NCI-H510A treated with DMSO at 0.1 percent for 48 hours (cell line): ENCODE measurements at regions not wholly inside any gene's neighbourhood (a gene's known extent, or its start where the extent isn't known, plus 50 kb on each side); places are given as distances from the start of the nearest gene placed in this dataset.

Experiments
- DNase-seq: peaks from one replicate; lab custom pipeline; 2025; lab: John Stamatoyannopoulos, UW

- DNase-seq = no peak
Observed at GRCh38 chr11:20250644-20251247, 90.5 kb upstream of the DBX1 start.

- no peak for DNase-seq
Observed at GRCh38 chr11:20249796-20250195, 89.5 kb upstream of the DBX1 start.

GRCh38 chr11:20249378-20249777, 89.1 kb upstream of the DBX1 start:
- DNase-seq = peak; percentile 7

- DNase-seq = no peak
Observed at GRCh38 chr11:20248871-20249270, 88.6 kb upstream of the DBX1 start.

- no peak for DNase-seq
Observed at GRCh38 chr11:20248121-20248772, 88.0 kb upstream of the DBX1 start.

- no peak for DNase-seq
Observed at GRCh38 chr11:20247591-20248007, 87.3 kb upstream of the DBX1 start.

GRCh38 chr11:20243974-20244373, 83.7 kb upstream of the DBX1 start:
- DNase-seq = no peak

GRCh38 chr11:20238712-20239111, 78.4 kb upstream of the DBX1 start:
- no peak for DNase-seq

GRCh38 chr11:20235164-20235563, 74.9 kb upstream of the DBX1 start:
- peak; percentile 16 for DNase-seq

- no peak for DNase-seq
Observed at GRCh38 chr11:20227631-20228030, 67.4 kb upstream of the DBX1 start.

- DNase-seq = no peak
Observed at GRCh38 chr11:20226933-20227332, 66.7 kb upstream of the DBX1 start.

- no peak for DNase-seq
Observed at GRCh38 chr11:20221566-20221965, 61.3 kb upstream of the DBX1 start.

- peak; percentile 7 for DNase-seq
Observed at GRCh38 chr11:20213790-20214189, 53.5 kb upstream of the DBX1 start.

GRCh38 chr11:20211691-20212090, 51.4 kb upstream of the DBX1 start:
- no peak for DNase-seq
